ENCODE measurements at regions not wholly inside any gene's neighbourhood (a gene's known extent, or its start where the extent isn't known, plus 50 kb on each side); places are given as distances from the start of the nearest gene placed in this dataset.
A peak's percentile ranks its signal among the peaks of the same experiment; 100 is the strongest.

DNA sequence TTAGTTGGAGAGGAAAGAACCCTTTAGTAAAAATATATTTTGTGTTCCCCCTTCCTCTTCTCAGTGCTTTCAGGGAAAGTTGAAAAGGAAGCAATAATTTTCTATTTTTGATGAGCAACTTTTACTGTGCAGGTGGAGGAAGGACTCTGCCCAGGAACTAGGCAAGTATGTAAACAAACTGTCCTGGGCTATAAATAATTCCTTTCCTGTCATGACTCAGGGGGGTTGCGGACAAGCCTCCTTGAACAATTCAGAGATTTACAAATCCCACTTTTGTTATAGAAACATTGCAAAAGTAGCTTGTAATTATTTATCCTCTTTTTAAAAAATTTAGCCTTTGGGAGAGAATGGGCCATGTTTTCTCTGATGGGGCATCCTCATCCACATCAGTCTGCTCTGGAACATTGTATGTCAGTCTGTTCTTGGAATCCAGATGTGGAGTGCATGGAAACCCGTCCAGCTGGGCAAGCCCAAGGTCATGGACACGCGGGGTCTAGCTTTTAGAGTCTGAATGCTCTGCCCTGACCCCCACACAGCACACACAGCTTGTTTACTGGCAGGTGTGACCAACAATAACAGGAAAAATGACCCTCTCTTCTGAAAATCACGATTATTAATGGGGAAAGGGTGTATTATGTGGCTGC is 127.6 kb downstream of the GADD45G start:
- H3K36me3 ChIP-seq (replicated peaks; ENCODE audit: control insufficient read depth, insufficient read depth, low read length), result no peaks in the 10 kb centered on the region

DNA sequence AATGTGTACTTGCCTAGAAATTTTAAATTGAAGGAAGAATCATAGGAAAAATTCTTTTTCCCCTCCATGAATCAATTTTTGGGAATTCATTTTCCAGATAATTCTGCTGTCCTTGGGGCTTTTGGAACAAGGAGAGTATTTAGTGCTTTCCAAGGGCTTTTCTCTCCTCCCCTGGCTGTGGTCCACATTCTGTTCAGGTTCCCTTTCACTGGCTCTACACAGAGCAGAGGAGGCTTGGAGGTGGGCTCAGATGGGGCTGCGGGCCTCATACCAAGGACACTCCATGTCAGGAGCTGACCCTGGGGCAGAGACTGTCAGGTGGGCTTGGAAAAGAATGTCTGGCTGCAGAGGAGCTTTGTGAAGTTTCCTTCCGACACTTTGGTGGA is 128.1 kb downstream of the GADD45G start:
- no peak for DNase-seq
- no peak overlapping the region for H3K4me3 ChIP-seq (ENCODE audit: insufficient read depth, low read depth, low read length)
- H3K36me3 ChIP-seq (replicated peaks; ENCODE audit: control insufficient read depth, insufficient read depth, low read length), result no peaks in the 10 kb centered on the region
- no peaks in the 10 kb centered on the region for H3K27me3 ChIP-seq (ENCODE audit: control insufficient read depth, insufficient read depth, low read length)

More for the DNA sequence above, 127.6 kb downstream of the GADD45G start:
- no peak overlapping the region for H3K4me3 ChIP-seq (ENCODE audit: insufficient read depth, low read depth, low read length)
- no peak for DNase-seq
- no peaks in the 10 kb centered on the region for H3K27me3 ChIP-seq (ENCODE audit: control insufficient read depth, insufficient read depth, low read length)

- no peak for DNase-seq
- no peaks in the 10 kb centered on the region for H3K36me3 ChIP-seq (replicated peaks; ENCODE audit: control insufficient read depth, insufficient read depth, low read length)
- no peak overlapping the region for H3K4me3 ChIP-seq (ENCODE audit: insufficient read depth, low read depth, low read length)
- no peaks in the 10 kb centered on the region for H3K27me3 ChIP-seq (ENCODE audit: control insufficient read depth, insufficient read depth, low read length)
These were observed 129.8 kb downstream of the GADD45G start for GRCh38 chr9:89734600-89735041.

- no peak overlapping the region for H3K4me3 ChIP-seq (ENCODE audit: insufficient read depth, low read depth, low read length)
- no peaks in the 10 kb centered on the region for H3K36me3 ChIP-seq (replicated peaks; ENCODE audit: control insufficient read depth, insufficient read depth, low read length)
- no peaks in the 10 kb centered on the region for H3K27me3 ChIP-seq (ENCODE audit: control insufficient read depth, insufficient read depth, low read length)
- DNase-seq, result peak; percentile 68
These were observed 133.5 kb downstream of the GADD45G start for GRCh38 chr9:89738137-89738932.

GRCh38 chr9:89739511-89739910 is 134.7 kb downstream of the GADD45G start:
- H3K27me3 ChIP-seq (ENCODE audit: control insufficient read depth, insufficient read depth, low read length), result no peaks in the 10 kb centered on the region
- H3K4me3 ChIP-seq (ENCODE audit: insufficient read depth, low read depth, low read length), result no peak overlapping the region
- DNase-seq, result no peak
- no peaks in the 10 kb centered on the region for H3K36me3 ChIP-seq (replicated peaks; ENCODE audit: control insufficient read depth, insufficient read depth, low read length)

DNA sequence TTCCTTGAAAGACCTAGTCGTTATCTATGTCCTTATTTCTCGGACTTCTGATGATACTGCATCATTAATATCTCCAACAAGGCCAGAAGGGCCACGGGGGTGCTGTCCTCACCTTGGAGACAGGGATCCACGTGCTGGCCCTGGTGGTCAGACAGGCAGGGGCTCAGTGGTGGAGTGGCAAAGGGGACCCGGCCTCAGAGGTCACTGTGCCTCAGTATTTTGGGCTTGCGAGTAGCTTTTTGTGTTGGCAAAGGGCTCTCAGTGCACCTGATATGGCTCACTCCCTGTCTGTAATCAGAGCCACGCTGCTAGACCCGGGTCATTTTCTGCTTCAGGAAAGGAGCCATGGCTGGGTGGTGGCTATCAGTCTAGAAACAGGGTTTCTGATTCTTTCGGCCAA is 135.1 kb downstream of the GADD45G start:
- no peaks in the 10 kb centered on the region for H3K27me3 ChIP-seq (ENCODE audit: control insufficient read depth, insufficient read depth, low read length)
- H3K36me3 ChIP-seq (replicated peaks; ENCODE audit: control insufficient read depth, insufficient read depth, low read length), result no peaks in the 10 kb centered on the region
- no peak for DNase-seq
- no peak overlapping the region for H3K4me3 ChIP-seq (ENCODE audit: insufficient read depth, low read depth, low read length)

DNA sequence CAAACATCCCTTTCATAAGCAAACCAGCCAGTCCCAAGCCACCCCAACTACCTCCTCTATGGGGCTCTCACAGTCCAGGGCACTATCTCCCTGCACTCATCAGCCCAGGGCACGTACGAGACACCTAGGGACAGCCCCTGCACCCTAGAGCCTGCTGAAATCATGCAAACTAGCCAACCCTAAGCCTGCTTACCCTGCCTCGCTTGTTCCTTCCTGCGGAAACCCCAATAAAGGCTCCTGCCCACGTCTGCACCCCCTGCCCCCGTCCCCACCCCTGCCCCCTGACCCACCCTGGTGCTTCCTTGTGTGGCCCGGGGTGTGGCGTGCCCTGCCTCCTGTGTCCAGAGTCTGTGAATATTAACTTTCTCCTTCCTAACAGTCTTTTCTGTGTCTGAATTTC is 135.9 kb downstream of the GADD45G start:
- H3K36me3 ChIP-seq (replicated peaks; ENCODE audit: control insufficient read depth, insufficient read depth, low read length), result no peaks in the 10 kb centered on the region
- H3K4me3 ChIP-seq (ENCODE audit: insufficient read depth, low read depth, low read length), result no peak overlapping the region
- H3K27me3 ChIP-seq (ENCODE audit: control insufficient read depth, insufficient read depth, low read length), result no peaks in the 10 kb centered on the region
- DNase-seq, result no peak

GRCh38 chr9:89742660-89743059 is 137.8 kb downstream of the GADD45G start:
- Histone ChIP-seq H3K27me3 (ENCODE audit: control insufficient read depth, insufficient read depth, low read length) (no peaks in the 10 kb centered on the region), H3K4me3 (ENCODE audit: insufficient read depth, low read depth, low read length) (no peak overlapping the region), H3K36me3 (replicated peaks; ENCODE audit: control insufficient read depth, insufficient read depth, low read length) (no peaks in the 10 kb centered on the region)
- no peak for DNase-seq

GRCh38 chr9:89743216-89743572 is 138.4 kb downstream of the GADD45G start:
- H3K4me3 ChIP-seq (ENCODE audit: insufficient read depth, low read depth, low read length), result no peak overlapping the region
- no peak for DNase-seq
- no peaks in the 10 kb centered on the region for H3K36me3 ChIP-seq (replicated peaks; ENCODE audit: control insufficient read depth, insufficient read depth, low read length)
- H3K27me3 ChIP-seq (ENCODE audit: control insufficient read depth, insufficient read depth, low read length), result no peaks in the 10 kb centered on the region

DNA sequence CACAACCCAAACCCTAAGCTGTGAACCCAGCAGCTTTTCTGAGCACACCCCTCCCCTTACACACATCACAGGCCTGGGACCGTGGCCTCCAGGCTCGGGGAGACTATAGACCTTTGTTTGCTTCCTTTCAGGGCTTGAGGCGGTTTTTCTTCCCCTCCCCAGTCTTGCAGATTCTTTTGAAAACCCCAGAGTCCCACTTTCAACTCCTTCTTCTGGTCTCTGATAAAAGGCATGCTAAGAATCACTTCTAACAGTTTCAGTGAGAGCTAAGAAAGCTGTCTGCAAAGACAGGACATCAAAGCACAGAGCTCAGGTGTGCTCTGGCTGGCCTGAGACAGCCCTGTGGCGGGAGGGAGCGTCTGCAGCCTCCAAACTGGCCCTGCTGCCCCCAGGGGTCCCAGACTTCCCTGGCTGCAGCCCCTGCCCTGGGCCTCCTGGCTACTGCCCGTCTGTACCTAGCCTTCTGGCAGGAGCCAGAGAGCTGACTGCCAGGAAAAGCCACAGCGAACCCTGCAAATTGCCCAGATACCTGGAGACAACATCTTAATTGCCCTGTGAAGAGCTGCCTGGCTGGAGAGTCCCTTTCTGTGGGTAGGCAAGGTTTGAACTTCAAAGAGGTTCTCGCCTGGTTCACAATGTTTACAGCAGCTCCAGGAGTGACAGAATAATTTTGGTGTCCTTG is 138.9 kb downstream of the GADD45G start:
- H3K4me3 ChIP-seq (ENCODE audit: insufficient read depth, low read depth, low read length), result no peak overlapping the region
- H3K27me3 ChIP-seq (ENCODE audit: control insufficient read depth, insufficient read depth, low read length), result no peaks in the 10 kb centered on the region
- DNase-seq, result peak; percentile 88

GRCh38 chr9:89744255-89744648 is 139.4 kb downstream of the GADD45G start:
- no peak overlapping the region for H3K4me3 ChIP-seq (ENCODE audit: insufficient read depth, low read depth, low read length)
- no peak for DNase-seq

More for the DNA sequence above, 138.9 kb downstream of the GADD45G start:
- no peaks in the 10 kb centered on the region for H3K36me3 ChIP-seq (replicated peaks; ENCODE audit: control insufficient read depth, insufficient read depth, low read length)

DNA sequence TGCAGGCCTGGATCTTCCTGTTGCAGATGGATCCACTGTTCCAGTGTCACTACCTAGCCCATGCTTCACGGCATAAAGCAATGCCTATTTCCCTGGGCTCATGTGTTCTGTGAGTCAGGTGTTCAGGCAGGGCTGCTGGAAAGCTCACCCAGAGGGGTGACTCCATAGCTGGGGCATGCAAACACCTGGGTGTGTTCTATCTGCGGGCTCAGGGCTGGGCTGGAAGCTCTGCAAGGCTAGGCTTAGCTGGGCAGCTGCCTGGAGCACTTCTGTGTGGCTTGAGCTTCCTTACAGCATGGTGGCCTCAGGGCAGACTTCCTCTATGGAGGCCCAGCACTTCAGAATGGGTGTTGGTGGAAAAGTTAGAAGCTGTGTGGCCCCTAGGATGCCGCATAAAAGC is 139.9 kb downstream of the GADD45G start:
- no peak for DNase-seq
- Histone ChIP-seq H3K36me3 (replicated peaks; ENCODE audit: control insufficient read depth, insufficient read depth, low read length) (no peaks in the 10 kb centered on the region), H3K27me3 (ENCODE audit: control insufficient read depth, insufficient read depth, low read length) (no peaks in the 10 kb centered on the region), H3K4me3 (ENCODE audit: insufficient read depth, low read depth, low read length) (no peak overlapping the region)

More at GRCh38 chr9:89744255-89744648, 139.4 kb downstream of the GADD45G start:
- no peaks in the 10 kb centered on the region for H3K27me3 ChIP-seq (ENCODE audit: control insufficient read depth, insufficient read depth, low read length)
- no peaks in the 10 kb centered on the region for H3K36me3 ChIP-seq (replicated peaks; ENCODE audit: control insufficient read depth, insufficient read depth, low read length)

GRCh38 chr9:89745601-89746376 is 141.0 kb downstream of the GADD45G start:
- Histone ChIP-seq H3K27me3 (ENCODE audit: control insufficient read depth, insufficient read depth, low read length) (no peaks in the 10 kb centered on the region), H3K36me3 (replicated peaks; ENCODE audit: control insufficient read depth, insufficient read depth, low read length) (no peaks in the 10 kb centered on the region), H3K4me3 (ENCODE audit: insufficient read depth, low read depth, low read length) (no peak overlapping the region)
- no peak for DNase-seq

GRCh38 chr9:89746385-89747116 is 141.7 kb downstream of the GADD45G start:
- Histone ChIP-seq H3K27me3 (ENCODE audit: control insufficient read depth, insufficient read depth, low read length) (no peaks in the 10 kb centered on the region), H3K4me3 (ENCODE audit: insufficient read depth, low read depth, low read length) (no peak overlapping the region), H3K36me3 (replicated peaks; ENCODE audit: control insufficient read depth, insufficient read depth, low read length) (no peaks in the 10 kb centered on the region)
- no peak for DNase-seq
